Ovary (tissue), 7 donors: ENCODE measurements at regions not wholly inside any gene's neighbourhood (a gene's known extent, or its start where the extent isn't known, plus 50 kb on each side); places are given as distances from the start of the nearest gene placed in this dataset.

Experiments used
- DNase-seq, 5 donors: peaks; one replicate each; pipeline ENCODE4 v3.0.0-alpha.2; 2019 to 2020
- H3K27ac ChIP-seq, 2 donors: fragments of 200-600 bp; one replicate each; pipeline versions ENCODE4 v1.5.1 to v1.8.0; 2019 to 2022
- H3K27me3 ChIP-seq: fragments of 200-600 bp; one replicate; pipeline ENCODE4 v1.8.0; 2022
- H3K36me3 ChIP-seq: fragments of 200-600 bp; sonication (generic); one replicate; pipeline ENCODE4 v1.5.1; 2019
- H3K4me1 ChIP-seq: one replicate; pipeline ENCODE4 v1.8.1; 2013; ENCODE audit warnings: mild to moderate bottlenecking, moderate library complexity; ENCODE audit not compliant: insufficient read depth
- H3K4me3 ChIP-seq: fragments of 200-600 bp; sonication (generic); one replicate; pipeline ENCODE4 v1.5.1; 2017
- H3K9me3 ChIP-seq, 2 donors: fragments of 200-600 bp in 1 of 2; sonication (generic) in 1 of 2; one replicate each; pipeline versions ENCODE4 v1.5.1 to v1.8.1; 2013 to 2019; ENCODE audit warnings: mild to moderate bottlenecking in 1 of 2, moderate library complexity in 1 of 2
- EP300 ChIP-seq: sonication (generic); formaldehyde crosslinking; IDR thresholded peaks from one replicate; pipeline ENCODE4 v1.6.1; 2017; ENCODE audit warnings: antibody characterized with exemption
- POLR2A ChIP-seq: fragments of 450-650 bp; IDR thresholded peaks from one replicate; pipeline ENCODE4 v1.6.1; 2017; ENCODE audit warnings: antibody characterized with exemption, mild to moderate bottlenecking, moderate library complexity
- WGBS, 3 donors: extraction: QIAGEN DNeasy Blood & Tissue Kit in 1 of 3; methylation state at CpG; one replicate each; pipeline versions ENCODE4 v1.1.5 to v1.1.7; 2013 to 2017; 5-methylcytosine and 5-hydroxymethylcytosine counted together
- intact Hi-C, 4 donors: fragments of 100-400 bp; cut with DNase I; formaldehyde crosslinking; loops; one replicate each; pipeline versions ENCODE4 v1.11.0 to v1.15.1; 2022 to 2023
- TF ChIP-seq, protein P1 (sequence below), 3 donors: fragments of 450-650 bp in 2 of 3; fragments of 200-600 bp in 1 of 3; IDR thresholded peaks; one replicate each; pipeline versions ENCODE4 v1.5.1 to v1.8.0; 2016 to 2022; ENCODE audit warnings: antibody characterized with exemption in 3 of 3, mild to moderate bottlenecking in 1 of 3
- donor health status: DM: no; HTN: no; CAD: no; lungs with moderate emphysema.
- donor health status: DM: no; HTN: no; CAD: no.
- donor health status: Bipolar disorder and iron deficiency.
- donor health status: DM: no; HTN: no; CAD: no.
- donor health status: DM: yes; HTN: yes; CAD: no.

DNA sequence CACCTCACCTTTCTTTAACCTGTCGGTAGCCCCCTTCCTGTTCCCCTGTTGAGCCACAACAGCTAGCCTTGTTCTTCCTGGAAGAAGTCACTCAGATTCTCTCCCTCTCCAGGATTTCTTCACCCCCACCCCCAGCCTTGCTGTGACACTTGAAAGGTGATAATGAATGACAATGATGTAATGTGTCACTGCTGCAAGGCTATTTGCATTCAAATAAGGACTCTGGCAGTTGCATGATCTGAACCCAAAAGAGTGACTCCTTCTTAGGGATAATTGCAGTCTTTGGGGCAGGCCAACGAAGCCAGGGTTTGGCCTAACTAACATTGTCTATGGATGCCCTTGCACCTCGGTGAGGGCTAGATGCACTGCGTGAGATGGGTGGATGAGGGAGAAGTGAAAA lies 154.4 kb upstream of the CLINT1 start:
- Histone ChIP-seq H3K4me1 (peaks cover 4% of the 10 kb centered on the region), H3K4me3 (no peak overlapping the region), H3K36me3 (no peaks in the 10 kb centered on the region), H3K27ac (no peak overlapping the region), H3K27me3 (no peaks in the 10 kb centered on the region), H3K9me3 (no peaks in the 10 kb centered on the region)
- intact Hi-C loops: no loop called here
- DNase-seq: no peak
- WGBS, 3 donors: 71 to 74% (median 72%) methylated on average over 4 of the region's 4 CpGs
- TF ChIP-seq POLR2A (no peak), EP300 (no peak)
- TF ChIP-seq, protein P1, sequence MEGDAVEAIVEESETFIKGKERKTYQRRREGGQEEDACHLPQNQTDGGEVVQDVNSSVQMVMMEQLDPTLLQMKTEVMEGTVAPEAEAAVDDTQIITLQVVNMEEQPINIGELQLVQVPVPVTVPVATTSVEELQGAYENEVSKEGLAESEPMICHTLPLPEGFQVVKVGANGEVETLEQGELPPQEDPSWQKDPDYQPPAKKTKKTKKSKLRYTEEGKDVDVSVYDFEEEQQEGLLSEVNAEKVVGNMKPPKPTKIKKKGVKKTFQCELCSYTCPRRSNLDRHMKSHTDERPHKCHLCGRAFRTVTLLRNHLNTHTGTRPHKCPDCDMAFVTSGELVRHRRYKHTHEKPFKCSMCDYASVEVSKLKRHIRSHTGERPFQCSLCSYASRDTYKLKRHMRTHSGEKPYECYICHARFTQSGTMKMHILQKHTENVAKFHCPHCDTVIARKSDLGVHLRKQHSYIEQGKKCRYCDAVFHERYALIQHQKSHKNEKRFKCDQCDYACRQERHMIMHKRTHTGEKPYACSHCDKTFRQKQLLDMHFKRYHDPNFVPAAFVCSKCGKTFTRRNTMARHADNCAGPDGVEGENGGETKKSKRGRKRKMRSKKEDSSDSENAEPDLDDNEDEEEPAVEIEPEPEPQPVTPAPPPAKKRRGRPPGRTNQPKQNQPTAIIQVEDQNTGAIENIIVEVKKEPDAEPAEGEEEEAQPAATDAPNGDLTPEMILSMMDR (IDR thresholded peaks at IDR 0.05): no peak

DNA sequence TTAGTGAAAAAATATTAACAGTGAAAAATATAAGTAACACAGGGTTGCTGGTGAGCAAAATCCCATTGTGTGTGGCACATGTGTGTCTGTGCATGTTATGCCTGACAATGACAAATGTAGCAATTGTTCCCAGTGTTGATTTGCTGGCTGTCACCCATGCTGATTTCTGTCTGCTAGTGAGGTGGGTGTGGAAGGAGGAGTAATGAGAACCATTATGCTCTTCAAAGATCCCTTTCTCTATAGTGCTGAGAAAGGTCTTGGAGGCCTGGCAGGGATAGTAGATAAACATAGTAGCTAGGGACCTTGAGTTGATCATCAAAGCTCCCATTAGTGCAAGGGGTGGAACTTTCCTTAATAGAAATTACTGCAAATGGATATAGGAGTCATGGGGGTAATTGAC lies 152.5 kb upstream of the CLINT1 start:
- TF ChIP-seq, protein P1 (IDR thresholded peaks at IDR 0.05): no peak
- TF ChIP-seq EP300 (no peak), POLR2A (no peak)
- Histone ChIP-seq H3K27me3 (no peaks in the 10 kb centered on the region), H3K27ac (no peak overlapping the region), H3K4me1 (peaks cover 4% of the 10 kb centered on the region), H3K9me3 (no peaks in the 10 kb centered on the region), H3K36me3 (no peaks in the 10 kb centered on the region), H3K4me3 (no peak overlapping the region)
- DNase-seq: no peak
- intact Hi-C loops: no loop called here

DNA sequence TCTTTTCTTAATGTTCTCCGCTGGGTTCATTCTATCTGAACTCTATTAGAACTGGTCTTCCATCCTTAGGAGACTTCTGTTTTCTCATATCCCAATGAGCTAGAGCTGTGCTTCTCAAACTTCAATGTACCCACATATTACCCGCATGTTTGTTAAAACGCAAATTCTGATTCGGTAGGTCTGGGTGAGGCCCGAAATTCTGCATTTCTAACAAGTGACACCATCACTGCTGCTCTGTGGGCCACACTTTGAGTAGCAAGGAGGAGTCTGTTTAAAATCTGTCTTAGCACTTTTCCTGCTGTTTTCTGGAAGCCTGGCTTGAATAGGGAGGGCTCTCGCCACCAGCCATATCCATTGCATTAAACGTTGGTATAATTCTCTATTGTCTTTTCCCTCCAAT lies 151.9 kb upstream of the CLINT1 start:
- intact Hi-C loops: no loop called here
- H3K36me3 ChIP-seq: no peaks in the 10 kb centered on the region
- H3K4me1 ChIP-seq: peaks cover 4% of the 10 kb centered on the region

DNA sequence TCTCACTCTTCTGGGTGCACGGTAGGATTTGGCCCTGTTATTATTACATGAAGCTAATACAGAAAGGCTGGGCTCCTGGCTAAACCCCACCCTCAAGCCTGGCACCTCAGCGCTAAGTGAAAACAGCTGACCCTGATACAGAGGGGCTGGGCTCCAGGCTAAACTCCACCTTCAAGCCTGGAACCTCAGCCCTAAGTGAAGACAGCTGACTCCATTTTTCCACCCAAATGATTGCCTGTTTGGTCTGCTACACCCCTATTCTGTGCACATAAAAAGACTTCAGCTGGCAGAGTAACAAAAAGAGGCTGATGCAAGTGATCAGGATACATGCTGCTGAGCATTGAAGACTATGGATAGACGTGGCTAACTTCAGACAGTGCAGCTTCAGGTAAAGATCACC lies 148.4 kb upstream of the CLINT1 start:
- Histone ChIP-seq H3K36me3 (no peaks in the 10 kb centered on the region), H3K27me3 (no peaks in the 10 kb centered on the region), H3K27ac (no peak overlapping the region), H3K4me3 (no peak overlapping the region), H3K9me3 (no peaks in the 10 kb centered on the region), H3K4me1 (no peaks in the 10 kb centered on the region)
- TF ChIP-seq POLR2A (no peak), EP300 (no peak)
- TF ChIP-seq, protein P1 (IDR thresholded peaks at IDR 0.05): no peak
- 74 to 78% (median 75%) methylated on average over 3 of the region's 3 CpGs for WGBS, 3 donors
- intact Hi-C loops: no loop called here
- no peak for DNase-seq

More for the DNA sequence above, 151.9 kb upstream of the CLINT1 start:
- TF ChIP-seq POLR2A (no peak), EP300 (no peak)
- TF ChIP-seq, protein P1 (IDR thresholded peaks at IDR 0.05): no peak
- Histone ChIP-seq H3K27ac (no peak overlapping the region), H3K4me3 (no peak overlapping the region), H3K9me3 (no peaks in the 10 kb centered on the region), H3K27me3 (no peaks in the 10 kb centered on the region)
- no peak for DNase-seq
- WGBS, 3 donors: 77 to 93% (median 91%) methylated on average over 7 of the region's 7 CpGs

DNA sequence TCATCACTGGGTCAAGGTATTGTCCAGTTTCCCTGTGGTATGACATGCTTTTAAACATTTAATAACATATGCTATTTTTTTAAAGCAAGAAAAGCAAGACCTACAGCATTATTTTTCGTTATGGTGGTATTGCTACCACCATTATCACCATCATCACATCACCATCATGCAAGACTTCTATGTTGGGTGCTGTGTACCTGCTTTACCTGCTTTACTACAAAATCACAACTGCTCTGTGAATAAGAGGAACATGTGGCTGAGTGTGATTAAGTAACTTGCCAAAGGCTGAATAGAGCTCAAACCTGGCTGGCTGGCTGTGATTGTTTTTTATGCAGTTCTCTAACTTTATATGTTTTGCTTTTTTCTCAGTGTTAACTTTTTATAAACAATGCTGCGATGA lies 140.8 kb upstream of the CLINT1 start:
- Histone ChIP-seq H3K36me3 (no peaks in the 10 kb centered on the region), H3K4me1 (no peaks in the 10 kb centered on the region), H3K27ac (no peak overlapping the region), H3K4me3 (no peak overlapping the region), H3K27me3 (no peaks in the 10 kb centered on the region), H3K9me3 (no peaks in the 10 kb centered on the region)
- intact Hi-C loops: loop anchor here in 1 of 4 donors (10.0 kb wide), 1 partner anchor 185 kb away; no protein-coding TSS in a partner anchor
- TF ChIP-seq EP300 (no peak), POLR2A (no peak)
- TF ChIP-seq, protein P1 (IDR thresholded peaks at IDR 0.05): no peak
- DNase-seq: no peak
- WGBS, 3 donors: 56 to 73% (median 58%) methylated on average over 2 of the region's 2 CpGs
